ENCODE measurements at regions not wholly inside any gene's neighbourhood (a gene's known extent, or its start where the extent isn't known, plus 50 kb on each side); places are given as distances from the start of the nearest gene placed in this dataset.

DNA sequence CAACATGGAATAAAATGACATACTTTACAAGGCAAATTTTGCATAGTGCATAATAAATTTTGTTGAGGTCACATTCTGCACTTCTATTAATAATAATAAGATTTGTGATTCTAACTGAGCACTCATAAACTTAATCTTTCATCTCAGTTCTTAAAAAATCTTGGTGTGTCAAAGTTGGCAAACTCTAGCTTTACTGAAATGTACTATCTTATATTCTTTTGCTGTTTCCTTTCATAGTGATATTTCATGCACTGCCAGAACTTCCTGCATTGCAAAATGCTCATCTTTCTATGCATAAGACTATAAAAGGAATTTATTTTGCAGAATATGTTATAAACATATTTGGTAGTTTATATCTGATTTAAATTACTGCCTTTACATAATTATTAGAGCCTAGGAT is 797.6 kb downstream of the ADGRL2 start:
- no peak for DNase-seq

DNA sequence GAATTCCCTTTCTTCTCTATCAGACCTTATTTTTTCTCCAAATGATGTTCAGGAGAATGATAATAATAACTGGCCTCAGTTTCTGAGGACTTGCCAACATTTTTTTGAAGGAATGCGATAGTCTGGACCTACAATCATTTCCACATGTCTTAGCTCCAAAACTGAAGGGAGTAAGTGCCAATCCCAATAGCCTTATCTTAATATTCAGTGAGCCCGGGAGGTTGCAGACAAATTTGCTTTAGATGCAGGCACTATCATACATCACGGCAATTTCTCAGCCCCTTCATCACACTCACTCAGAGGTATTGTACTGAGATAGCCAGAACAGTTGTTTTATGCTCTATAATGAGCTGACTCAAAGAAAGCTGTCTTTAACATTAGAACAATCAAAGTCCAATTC is 796.9 kb downstream of the ADGRL2 start:
- DNase-seq, result no peak

DNA sequence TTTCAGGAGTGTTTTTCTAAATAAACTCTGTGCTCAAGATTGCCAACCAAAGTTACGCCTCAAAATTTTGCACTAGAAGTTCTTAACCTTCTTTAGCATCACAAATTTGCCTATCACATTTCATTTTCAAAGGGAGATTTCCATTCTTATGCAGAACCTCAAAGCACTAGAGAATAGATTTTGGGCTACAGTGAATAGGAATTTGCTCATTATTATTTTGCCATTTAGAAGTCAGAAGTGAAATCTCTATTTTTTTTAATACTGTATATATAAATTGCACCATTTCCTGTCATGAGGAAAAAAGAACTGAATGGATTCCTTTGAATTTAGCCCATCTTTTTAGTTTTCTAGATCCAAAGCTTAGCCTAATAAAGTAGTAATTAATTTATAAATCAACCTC is 796.4 kb downstream of the ADGRL2 start:
- DNase-seq, result no peak

DNA sequence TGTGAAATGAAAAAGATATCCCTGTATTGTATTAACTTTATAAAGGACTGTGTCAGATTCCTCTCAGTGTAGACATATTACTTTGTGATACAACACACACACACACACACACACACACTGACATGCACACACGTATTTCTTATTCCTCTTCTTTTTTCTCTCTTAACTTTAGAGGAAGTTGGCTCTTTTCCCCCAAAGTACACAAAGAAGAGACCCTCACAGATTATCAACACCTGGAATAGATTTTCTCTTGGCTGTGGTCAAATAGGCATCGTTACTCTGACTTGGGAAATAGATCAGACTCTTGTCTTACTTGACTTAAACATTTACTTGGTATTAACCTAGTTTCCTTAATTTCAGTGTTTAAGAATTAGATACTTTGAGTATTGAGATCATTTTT is 792.8 kb downstream of the ADGRL2 start:
- no peak for DNase-seq

DNA sequence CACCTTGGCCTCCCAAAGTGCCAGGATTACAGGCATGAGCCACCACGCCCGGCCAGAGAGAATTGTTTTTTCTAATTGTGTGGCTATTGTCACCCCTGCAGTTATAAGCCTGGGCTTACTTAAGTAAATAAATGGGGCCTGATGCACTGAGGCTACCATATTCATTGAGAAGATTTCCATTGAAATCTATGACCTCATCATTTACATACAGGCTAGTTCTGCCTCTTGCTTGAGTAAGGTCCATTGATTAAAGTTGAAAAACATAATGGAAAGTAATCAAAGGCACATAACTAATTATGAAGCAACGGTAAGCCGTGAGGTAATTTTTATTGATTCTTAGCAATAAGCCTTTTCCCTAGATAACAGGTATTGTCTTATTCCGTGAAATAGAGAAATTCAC is 788.9 kb downstream of the ADGRL2 start:
- no peak for DNase-seq

DNA sequence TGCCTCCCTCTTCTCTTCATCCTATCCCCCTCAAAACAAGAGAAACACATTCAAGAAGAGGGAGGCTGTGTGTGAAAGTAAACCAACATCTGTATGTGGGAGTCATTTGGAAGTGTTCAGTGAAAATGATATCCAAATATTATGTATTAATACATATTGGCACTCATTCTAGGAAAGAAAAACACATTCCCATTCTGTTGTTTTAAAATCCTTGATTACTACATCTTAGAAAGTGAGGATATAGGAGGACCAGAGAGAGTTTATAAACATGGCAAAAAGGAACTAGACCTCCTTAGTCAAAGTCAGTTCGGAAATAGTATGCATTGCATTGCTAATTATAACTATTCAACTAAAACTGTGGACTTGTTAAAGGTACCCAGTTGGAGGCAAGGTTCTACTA is 786.6 kb downstream of the ADGRL2 start:
- no peak for DNase-seq

DNA sequence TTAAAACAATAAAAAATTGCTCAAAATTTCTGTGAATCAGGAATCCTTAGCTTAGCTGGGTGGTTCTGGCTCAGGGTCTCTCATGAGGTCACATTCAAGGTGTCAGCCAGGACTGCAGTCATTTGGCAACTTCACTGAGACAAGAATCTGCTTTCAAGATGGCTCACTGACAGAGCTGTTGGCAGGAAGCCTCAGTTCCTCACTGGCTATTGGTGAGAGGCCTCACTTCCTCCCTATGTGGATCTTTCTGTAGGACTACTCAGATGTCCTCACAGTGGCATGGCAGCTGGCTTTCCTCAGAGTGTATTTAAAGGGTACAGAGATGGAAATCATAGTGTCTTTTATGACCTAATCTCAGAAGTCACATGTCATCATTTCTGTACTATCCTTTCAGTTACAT is 785.7 kb downstream of the ADGRL2 start:
- no peak for DNase-seq

DNA sequence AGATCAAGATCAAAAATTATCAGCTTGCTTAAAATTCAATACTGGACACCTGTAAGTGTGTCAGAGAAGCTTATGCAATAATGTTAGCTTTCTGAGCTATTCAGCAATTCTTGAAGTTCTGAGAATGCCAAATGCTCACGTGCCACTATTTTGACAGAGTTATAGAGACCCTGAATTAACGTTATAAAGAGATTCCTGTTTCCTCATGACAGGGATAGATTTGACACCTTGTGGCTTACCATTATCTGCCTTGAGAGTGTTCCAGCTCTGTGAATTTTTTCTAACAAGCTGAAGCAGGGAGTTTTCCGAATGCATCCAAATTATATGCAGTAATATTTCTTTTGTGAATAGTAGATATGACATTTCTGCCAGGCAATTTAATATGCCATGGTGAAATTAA is 781.6 kb downstream of the ADGRL2 start:
- no peak for DNase-seq

DNA sequence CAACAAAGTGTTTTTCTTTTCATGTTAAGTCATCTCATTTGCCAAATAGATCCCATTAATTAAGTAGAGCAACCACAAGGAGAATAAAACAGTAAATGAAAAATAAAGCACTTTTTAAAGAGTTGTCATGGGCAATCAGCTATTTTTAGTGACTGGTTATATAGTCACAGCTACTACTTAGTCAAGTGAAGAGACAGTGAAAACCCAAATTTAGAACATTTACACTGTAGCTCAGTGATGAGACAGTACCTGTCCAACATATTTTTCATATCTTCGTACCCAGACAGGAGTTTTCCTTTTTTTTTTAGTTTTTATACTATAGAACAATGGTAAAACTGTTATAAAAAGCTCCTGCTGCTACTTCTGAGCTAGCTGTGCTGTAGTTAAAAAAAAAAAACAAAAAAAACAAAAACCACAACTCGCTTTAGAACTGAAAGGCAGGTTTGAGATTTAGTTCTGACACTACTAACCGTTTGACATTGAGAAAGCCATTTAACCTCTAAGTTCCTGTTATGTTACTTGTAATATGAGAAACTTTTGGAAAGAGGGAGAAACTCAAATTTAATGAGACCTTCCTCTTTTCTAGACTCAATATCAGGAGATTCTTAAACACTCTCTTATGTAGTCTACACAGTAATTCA is 777.5 kb downstream of the ADGRL2 start:
- no peak for DNase-seq

DNA sequence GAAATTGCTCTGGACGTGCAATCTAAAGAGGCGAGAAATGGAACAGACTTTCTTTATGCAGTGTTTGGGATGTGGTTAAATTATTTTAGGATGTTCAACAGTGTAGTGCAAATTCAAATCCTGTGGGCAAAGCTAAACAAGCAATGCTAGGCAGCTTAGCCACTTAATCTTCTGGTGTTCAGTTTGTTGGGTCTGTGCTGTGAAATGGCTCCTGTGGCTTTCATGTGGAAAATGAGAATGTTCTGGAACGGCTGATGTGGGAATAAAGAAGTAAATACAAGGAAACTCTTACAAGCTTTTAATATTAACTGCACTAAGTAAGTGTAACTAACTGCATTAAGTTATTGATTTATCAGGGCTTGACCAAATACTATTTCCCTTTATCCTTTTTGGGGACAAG is 766.6 kb downstream of the ADGRL2 start:
- DNase-seq, result no peak

DNA sequence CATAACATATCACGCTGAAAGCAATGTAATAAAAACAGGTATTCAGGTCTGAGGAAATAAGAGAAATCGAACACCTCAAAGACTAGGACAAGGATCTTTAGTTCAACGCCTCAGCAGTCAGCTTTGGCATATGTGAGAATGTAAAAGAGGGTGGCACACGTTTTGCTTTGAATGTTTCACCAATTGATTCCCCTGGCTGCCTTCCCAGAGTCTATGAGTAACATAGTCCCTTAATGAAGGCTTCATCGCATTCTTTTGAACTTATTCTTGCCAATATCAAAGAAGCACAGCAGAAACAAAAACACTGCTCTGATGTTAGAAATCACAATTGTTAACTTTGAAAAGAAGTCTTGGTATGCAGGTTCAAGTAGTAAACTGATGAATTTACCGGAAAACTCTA is 764.8 kb downstream of the ADGRL2 start:
- no peak for DNase-seq

DNA sequence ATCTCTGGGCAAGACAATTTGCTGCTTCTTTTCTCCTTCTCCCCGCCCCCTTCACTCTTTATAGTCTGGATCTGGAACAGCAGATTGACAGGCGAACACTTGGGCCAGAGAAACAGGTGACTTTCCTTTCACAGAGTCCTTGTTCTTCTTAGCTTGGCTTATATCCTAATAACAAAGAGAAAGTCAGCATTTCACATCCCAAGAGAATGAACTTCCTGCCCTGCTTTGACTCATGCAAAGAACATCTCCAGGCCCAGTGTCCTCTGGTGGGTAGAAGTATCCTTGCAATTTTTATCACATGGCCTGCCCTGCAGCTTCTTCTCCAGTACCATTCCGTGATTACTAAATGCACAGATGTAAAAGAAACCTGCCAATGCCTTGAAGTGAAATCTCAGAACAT is 764.4 kb downstream of the ADGRL2 start:
- no peak for DNase-seq

DNA sequence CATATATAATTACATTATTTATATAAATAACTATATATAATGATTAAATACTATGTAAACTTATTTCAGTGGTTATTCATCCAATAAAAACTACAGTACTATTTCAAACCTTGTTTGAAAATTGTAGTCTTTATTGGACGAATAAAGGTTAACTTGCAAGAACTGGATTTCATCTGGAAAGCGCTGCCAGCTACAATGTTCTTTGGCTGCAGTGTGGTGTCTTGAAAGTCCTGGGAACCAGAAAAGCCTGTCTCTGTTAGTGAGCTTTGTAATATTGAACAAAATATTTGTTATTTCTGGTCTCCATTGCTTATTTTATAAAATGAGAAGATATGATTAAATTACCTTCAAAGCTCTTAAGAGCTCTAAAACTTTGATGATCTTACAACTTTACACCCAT is 763.6 kb downstream of the ADGRL2 start:
- no peak for DNase-seq

DNA sequence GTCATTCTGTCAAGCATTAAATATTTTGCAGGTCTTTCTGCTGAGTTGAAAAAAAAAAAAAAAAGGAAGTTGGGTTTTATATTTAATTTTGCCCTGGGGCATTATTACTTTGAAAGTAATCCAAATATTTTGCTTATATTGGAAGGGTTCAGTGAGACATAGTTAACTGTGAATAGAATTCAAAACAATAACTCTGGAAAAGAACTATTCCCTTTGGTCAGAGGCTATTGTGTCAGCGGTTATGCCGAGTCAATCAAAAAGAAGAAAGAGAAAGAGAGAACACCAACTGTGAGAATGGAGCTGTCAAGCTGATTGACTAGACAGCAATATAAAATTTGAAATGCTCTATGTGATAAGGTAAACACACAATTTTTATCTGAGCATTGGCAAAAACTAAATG is 761.7 kb downstream of the ADGRL2 start:
- DNase-seq, result no peak

DNA sequence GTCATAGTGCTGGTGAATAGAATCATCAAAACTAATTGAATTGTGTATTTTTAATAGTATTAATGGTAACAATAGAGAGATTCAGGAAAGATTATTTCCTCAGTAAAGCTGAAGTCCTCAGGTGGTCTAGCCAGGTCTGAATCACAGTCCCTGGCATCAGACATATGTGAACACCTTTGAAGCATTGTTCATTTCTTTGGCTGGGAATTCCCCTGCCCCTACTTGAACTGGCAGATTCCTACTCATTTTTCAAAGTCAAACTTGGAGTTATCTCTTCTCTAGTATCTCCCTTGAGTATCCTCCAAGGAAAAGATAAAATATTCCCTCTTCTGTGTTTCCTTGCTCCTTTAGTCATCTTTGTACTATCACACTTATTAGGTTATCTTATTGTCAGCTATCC is 759.8 kb downstream of the ADGRL2 start:
- no peak for DNase-seq

DNA sequence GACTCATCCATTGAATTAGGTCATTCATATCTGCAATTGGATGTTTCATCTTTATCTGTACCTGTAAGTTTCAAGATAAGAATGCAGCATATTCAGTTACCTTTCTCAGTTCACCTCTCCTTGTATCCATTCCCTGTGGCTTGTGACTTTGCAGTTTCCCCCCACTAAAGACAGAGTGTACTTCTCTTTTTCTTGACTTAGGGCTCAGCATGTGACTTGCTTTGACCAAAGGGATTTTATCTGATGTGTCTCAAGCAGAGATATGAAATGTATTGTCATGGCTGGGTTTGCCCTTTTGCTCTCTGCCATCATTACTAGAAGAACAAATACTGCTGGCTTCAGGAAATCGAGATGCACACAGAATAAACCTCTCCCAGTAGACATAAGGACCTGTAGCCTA is 754.8 kb downstream of the ADGRL2 start:
- no peak for DNase-seq

DNA sequence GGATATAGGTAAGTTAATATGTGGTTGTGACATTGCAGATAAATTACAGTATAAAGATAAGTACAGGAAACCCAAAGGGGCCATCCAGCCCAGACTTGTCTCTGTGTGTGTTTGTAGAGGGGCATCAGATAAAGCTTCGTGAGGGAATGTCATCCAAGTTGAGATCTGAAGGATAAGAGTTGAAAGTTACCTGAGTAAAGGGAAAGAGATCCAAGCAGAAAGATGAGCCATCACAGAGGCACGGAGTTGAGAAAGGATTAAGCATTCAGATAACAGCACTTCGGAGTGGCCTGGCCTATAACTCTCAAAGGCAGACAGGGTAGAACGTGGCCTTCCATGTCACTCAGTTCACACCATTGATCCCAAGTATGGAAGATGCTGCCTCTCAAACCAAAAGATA is 749.1 kb downstream of the ADGRL2 start:
- DNase-seq, result no peak

DNA sequence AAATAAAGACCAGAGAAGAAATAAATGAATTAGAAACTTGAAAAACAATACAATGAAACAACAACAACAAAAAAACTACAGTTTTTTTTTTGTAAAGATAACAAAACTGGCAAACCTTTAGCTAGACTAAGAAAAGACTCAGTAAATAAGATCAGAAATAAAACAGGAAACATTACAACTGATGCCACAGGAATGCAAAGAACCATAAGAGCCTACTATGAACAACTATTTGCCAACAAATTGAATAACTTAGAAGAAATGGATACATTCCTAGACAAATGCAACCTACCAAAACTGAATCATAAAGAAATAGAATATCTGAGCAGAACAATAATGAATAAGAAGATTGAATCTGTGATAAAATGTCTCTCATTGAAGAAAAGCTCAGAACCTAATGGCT is 742.0 kb downstream of the ADGRL2 start:
- no peak for DNase-seq

DNA sequence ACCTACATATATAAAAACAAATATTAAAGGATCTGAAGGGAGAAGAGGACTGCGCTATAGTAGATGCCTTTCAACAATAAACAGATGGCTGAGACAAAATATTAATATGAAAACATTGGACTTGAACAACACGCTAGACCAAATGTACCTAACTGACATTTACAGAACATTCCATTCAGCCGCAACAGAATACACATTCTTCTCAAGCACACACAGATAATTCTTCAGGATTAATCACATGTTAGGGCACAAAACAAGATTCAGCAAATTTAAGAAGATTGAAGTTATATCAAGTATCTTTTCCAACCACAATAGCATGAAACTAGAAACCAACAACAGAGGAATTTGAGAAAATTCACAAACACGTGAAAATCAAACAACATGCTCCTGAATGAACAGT is 741.4 kb downstream of the ADGRL2 start:
- DNase-seq, result no peak

DNA sequence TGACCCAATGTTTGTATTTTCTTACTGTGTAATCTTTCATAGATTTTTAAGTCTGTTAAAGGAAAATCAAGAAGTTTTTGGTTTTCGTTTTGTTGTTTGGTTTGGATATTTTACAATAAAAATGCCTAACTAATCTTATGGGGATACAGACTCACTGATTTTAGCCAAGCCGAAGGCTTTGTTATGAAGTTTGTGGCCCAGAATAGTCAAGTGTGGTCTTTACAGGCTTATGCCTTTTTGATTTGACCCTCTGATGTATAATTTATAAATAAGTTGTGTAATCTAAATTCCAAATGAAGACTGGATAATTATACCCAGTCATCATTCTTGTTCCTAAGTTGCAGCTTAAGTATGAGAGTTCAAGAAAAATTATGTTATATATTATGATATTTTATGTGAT is 739.3 kb downstream of the ADGRL2 start:
- DNase-seq, result no peak

DNA sequence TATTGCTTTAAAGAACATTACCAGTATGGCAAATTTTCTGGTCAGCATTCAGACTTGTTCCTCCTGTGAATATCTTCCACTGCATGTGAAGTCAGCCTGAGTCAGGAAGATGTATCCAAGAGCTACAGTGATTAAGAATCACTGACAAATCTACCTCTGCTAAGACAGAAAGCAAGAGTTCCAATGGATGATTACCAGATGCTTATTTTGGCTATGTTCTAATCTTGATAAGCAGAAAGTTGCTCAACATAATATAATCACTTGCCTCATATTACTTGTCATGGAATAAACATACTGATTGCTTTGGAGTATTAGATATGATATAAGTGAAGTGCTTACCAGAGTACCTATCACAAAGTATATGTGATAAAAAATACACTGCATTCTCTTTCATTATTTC is 738.1 kb downstream of the ADGRL2 start:
- no peak for DNase-seq

DNA sequence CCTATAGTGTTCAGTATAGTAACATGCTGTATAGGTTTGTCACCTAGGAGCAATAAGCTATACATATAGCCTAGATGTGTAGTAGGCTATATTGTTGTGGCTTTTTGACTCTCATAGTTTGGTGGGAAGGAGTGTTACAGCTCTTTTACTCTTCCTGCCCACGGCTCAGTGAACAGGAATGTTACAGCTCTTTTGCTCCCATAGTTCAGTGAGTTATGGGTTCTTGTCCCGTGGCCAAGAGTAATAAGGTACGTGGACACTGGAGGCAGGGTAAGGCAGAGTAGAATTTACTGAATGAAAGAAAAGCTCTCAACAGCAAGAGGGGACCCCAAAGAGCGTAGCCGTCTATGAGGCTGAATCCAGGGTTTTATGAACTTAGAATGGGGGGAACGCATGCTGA is 734.3 kb downstream of the ADGRL2 start:
- no peak for DNase-seq

DNA sequence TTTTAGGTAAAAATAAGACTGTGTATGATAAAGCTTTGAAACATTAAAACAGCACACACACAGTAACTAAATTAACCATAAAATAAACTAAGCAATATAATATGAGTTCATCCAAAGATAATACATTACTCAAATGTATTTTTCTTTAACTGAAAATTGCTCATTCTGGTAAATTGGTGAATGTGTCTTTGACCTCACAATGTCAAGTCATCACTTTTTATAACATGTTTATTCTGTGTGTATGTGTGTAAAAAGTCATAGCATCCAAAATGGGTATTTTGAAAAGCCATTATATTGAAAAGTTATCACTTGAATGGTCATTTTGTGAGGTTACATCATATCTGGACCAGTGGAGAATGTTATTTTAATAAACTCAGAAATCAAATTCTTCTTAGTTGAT is 724.6 kb downstream of the ADGRL2 start:
- DNase-seq, result no peak

DNA sequence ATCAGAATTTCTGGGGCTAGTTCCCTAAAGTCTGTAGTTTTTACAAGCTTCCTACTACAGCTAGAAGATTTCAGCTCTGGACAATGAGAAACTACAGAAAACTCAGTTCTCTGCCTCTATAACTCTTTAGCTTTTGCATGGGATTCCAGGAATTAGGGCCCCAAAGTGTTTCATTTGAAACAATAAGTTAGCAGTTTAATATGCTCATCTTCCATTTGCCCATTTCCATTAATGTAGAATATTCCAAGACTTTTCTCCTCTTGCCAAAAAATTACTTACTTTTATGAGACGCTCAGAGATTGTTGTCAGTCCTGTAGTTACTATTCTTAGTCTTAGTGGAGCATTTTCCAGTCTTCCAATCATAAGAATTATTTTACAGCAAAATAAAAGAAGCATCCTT is 719.9 kb downstream of the ADGRL2 start:
- DNase-seq, result no peak

DNA sequence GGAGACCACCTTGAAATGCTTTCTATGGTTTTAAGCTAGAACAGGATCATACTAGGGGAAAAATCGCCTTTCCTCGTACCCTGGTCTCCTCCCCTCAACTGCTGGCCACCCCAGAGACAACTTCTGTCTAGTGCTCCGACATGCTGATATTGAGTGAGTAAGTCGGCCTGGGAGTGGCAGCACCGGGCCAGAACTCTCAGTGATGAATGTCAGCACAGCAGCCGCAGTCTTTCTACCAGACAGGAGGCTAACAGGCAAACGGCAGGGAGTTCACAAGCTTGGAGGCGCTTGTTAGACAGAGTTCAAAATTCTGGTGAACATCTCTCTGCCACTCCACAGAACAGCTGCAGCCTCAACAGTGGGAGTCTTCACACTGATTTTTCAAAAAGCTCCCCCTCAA is 716.9 kb downstream of the ADGRL2 start:
- no peak for DNase-seq

DNA sequence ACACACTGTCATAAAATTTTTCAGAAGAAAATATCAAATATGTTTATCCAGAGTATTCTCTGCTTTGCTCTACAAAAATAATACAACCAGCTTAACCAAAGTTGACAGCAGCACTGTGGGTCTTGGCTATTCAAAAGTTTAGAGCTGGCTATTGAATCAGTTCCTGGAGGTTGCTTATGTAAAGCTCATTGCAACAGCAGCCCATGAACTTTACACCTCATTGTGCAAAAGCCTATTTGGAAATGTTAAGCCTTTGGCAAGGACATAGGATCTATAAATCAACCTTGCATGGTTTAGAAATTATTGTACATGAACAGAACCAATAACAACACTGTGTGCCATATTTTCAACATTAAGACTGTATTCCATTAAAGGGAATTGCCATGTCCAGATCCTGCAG is 714.9 kb downstream of the ADGRL2 start:
- no peak for DNase-seq
